K562 (cell line): ENCODE measurements at regions not wholly inside any gene's neighbourhood (a gene's known extent, or its start where the extent isn't known, plus 50 kb on each side); places are given as distances from the start of the nearest gene placed in this dataset.

Source experiments
- ATAC-seq: fragments of 200-7000 bp; cut with Tn5 transposase; 3 replicates; pipeline ENCODE4 v1.9.1; 2020; ENCODE audit warnings: moderate library complexity
- BruUV-seq: library from RNA; stranded (reverse); fragments of 400-500 nt; replicated peaks from 2 replicates; lab custom pipeline; 2021; lab: Mats Ljungman, UMichigan
- CTCF ChIA-PET: fragments of 300-600 bp; formaldehyde crosslinking; extraction: SDS; loops from one replicate; lab custom pipeline; 2021; ENCODE audit warnings: low intra/inter-chr PET ratio; lab: Yijun Ruan, JAX
- POLR2A ChIA-PET: fragments of 300-600, 350-650 bp; sonication (Branson Sonifier 250); formaldehyde crosslinking; extraction: SDS; loops from one replicate; lab custom pipeline; 2021; ENCODE audit warnings: antibody characterized with exemption, inconsistent platforms; lab: Yijun Ruan, JAX
- DNase-seq, 4 experiments: peaks; one replicate each; pipeline versions ENCODE4 v3.0.0 to v3.0.0-alpha.2; 2011 to 2018; ENCODE audit warnings: low spot score in 3 of 4, mixed read lengths in 3 of 4; ENCODE audit errors: extremely low read depth in 1 of 4
- FAIRE-seq: peaks from 2 replicates; lab custom pipeline; 2011; peaks lifted over from hg19 to GRCh38; lab: Jason Lieb, UNC
- H2AFZ ChIP-seq: 2 replicates; pipeline ENCODE4 v1.6.0; 2011; ENCODE audit warnings: low read depth, low read length, control low read depth, inconsistent platforms
- H3K27ac ChIP-seq: fragments of 200-600 bp; 3 replicates; pipeline ENCODE4 v1.8.0; 2011; ENCODE audit warnings: low read depth, mild to moderate bottlenecking, control low read depth, inconsistent platforms, low read length, moderate library complexity, mixed read lengths; ENCODE audit errors: extremely low read depth
- H3K27me3 ChIP-seq, 2 experiments: fragments of 300-600 bp in 1 of 2; 2 replicates in 1 of 2; 3 replicates in 1 of 2; pipeline versions ENCODE4 v1.6.0 to v1.8.0; 2011; ENCODE audit warnings: inconsistent platforms in 2 of 2, low read length in 2 of 2, mild to moderate bottlenecking in 1 of 2, mixed read lengths in 1 of 2, moderate library complexity in 1 of 2; ENCODE audit not compliant: control insufficient read depth in 2 of 2, insufficient read depth in 2 of 2
- H3K36me3 ChIP-seq: fragments of 300-600 bp; 3 replicates; pipeline ENCODE4 v1.8.0; 2011; ENCODE audit warnings: mild to moderate bottlenecking, low read length, inconsistent platforms; ENCODE audit not compliant: control insufficient read depth, insufficient read depth
- H3K4me1 ChIP-seq, 2 experiments: fragments of 200-600 bp in 1 of 2; replicated peaks in 1 of 2; 2 replicates in 1 of 2; 3 replicates in 1 of 2; pipeline versions ENCODE4 v1.5.1 to v1.8.0; 2011; ENCODE audit warnings: inconsistent platforms in 2 of 2, low read length in 2 of 2, mild to moderate bottlenecking in 1 of 2, mixed read lengths in 1 of 2, moderate library complexity in 1 of 2; ENCODE audit not compliant: control insufficient read depth in 2 of 2, insufficient read depth in 2 of 2
- H3K4me2 ChIP-seq: 2 replicates; pipeline ENCODE4 v1.6.1; 2011; ENCODE audit warnings: low read length, control low read depth, inconsistent platforms, mixed read lengths; ENCODE audit not compliant: insufficient read depth
- H3K4me3 ChIP-seq: fragments of 200-600 bp; sonication (generic), shearing (Covaris generic); 2 replicates; pipeline ENCODE4 v1.5.1; 2016; ENCODE audit warnings: control low read depth, inconsistent platforms
- H3K79me2 ChIP-seq: fragments of 200-600 bp; 3 replicates; pipeline ENCODE4 v1.8.0; 2011; ENCODE audit warnings: low read length, inconsistent platforms; ENCODE audit not compliant: control insufficient read depth, insufficient read depth
- H3K9ac ChIP-seq, 2 experiments: 2 replicates each; pipeline versions ENCODE4 v1.6.0 to v1.6.1; 2011; ENCODE audit warnings: low read depth in 2 of 2, low read length in 2 of 2, control low read depth in 1 of 2, inconsistent platforms in 1 of 2, mild to moderate bottlenecking in 1 of 2, mixed read lengths in 1 of 2; ENCODE audit not compliant: insufficient read depth in 1 of 2
- H3K9me1 ChIP-seq: one replicate; pipeline ENCODE4 v1.6.0; 2011; ENCODE audit warnings: inconsistent platforms, mild to moderate bottlenecking, low read length, moderate library complexity; ENCODE audit not compliant: control insufficient read depth, insufficient read depth
- H3K9me3 ChIP-seq: replicated peaks from 2 replicates; pipeline ENCODE4 v1.5.1; 2011; ENCODE audit warnings: low read depth, low read length, inconsistent platforms; ENCODE audit not compliant: control insufficient read depth, insufficient read depth
- H4K20me1 ChIP-seq: replicated peaks from 2 replicates; pipeline ENCODE4 v1.6.1; 2011; ENCODE audit warnings: low read length, inconsistent platforms, mixed read lengths; ENCODE audit not compliant: control insufficient read depth, insufficient read depth
- CBX5 ChIP-seq: IDR thresholded peaks from 2 replicates; pipeline ENCODE4 v1.6.1; 2014; ENCODE audit warnings: low read depth, borderline replicate concordance
- FOXA1 ChIP-seq: fragments of 450-650 bp; IDR thresholded peaks from 2 replicates; pipeline ENCODE4 v1.6.1; 2016; ENCODE audit warnings: mild to moderate bottlenecking, borderline replicate concordance
- HDAC6 ChIP-seq: IDR thresholded peaks from 2 replicates; pipeline ENCODE4 v1.6.1; 2012; ENCODE audit warnings: low read depth, mild to moderate bottlenecking, control low read depth, inconsistent platforms, low read length, moderate library complexity
- HNRNPH1 ChIP-seq: fragments of 200-400 bp; formaldehyde crosslinking; optimal IDR thresholded peaks from 2 replicates; pipeline ENCODE3; 2017; ENCODE audit warnings: low read depth, mild to moderate bottlenecking, low read length, moderate library complexity
- KDM2B ChIP-seq: fragments of 250-450 bp; sonication (Bioruptor Pico); IDR thresholded peaks from 2 replicates; pipeline ENCODE4 v1.8.0; 2021; ENCODE audit warnings: mild to moderate bottlenecking, moderate library complexity
- KLF6 ChIP-seq: fragments of 250-450 bp; sonication (Bioruptor Pico); IDR thresholded peaks from 2 replicates; pipeline ENCODE4 v1.4.0; 2020; ENCODE audit warnings: mild to moderate bottlenecking, moderate library complexity, borderline replicate concordance
- MLLT1 ChIP-seq, 2 experiments: fragments of 450-650 bp; IDR thresholded peaks; 2 replicates each; pipeline ENCODE4 v1.6.1; 2016
- PML ChIP-seq: IDR thresholded peaks from 2 replicates; pipeline ENCODE4 v1.6.1; 2012; ENCODE audit warnings: low read length, inconsistent platforms
- RFX1 ChIP-seq: fragments of 450-650 bp; IDR thresholded peaks from 2 replicates; pipeline ENCODE4 v1.6.1; 2016; ENCODE audit warnings: mild to moderate bottlenecking, moderate library complexity
- RFX7 ChIP-seq: fragments of 250-450 bp; sonication (Bioruptor Pico); IDR thresholded peaks from 2 replicates; pipeline ENCODE4 v1.5.1; 2021; ENCODE audit warnings: mild to moderate bottlenecking
- RHOXF2B ChIP-seq: fragments of 250-450 bp; sonication (Bioruptor Pico); conservative IDR thresholded peaks from 2 replicates; pipeline ENCODE4 v1.5.1; 2021
- SMARCA4 ChIP-seq: fragments of 450-650 bp; IDR thresholded peaks from 2 replicates; pipeline ENCODE4 v1.6.1; 2016
- SRSF1 ChIP-seq: fragments of 200-400 bp; formaldehyde crosslinking; IDR thresholded peaks from 2 replicates; pipeline ENCODE4 v1.6.1; 2017; ENCODE audit warnings: mild to moderate bottlenecking, low read depth, low read length, moderate library complexity
- WGBS: fragments of 100-300 bp; shearing (Covaris generic); methylation state at CpG from one replicate; pipeline ENCODE4 v1.1.6; 2016; ENCODE audit warnings: low coverage, mixed read lengths; ENCODE audit not compliant: insufficient coverage; ENCODE audit errors: missing lambda C conversion rate; 5-methylcytosine and 5-hydroxymethylcytosine counted together
- in situ Hi-C: fragments of 300-500 bp; cut with MboI; formaldehyde crosslinking; loops from 4 replicates; pipeline ENCODE4 v1.15.0; 2018; ENCODE audit warnings: inconsistent platforms, mixed read lengths
- intact Hi-C: fragments of 100-400 bp; cut with micrococcal nuclease; formaldehyde crosslinking; loops from 2 replicates; pipeline ENCODE4 v1.14.2; 2022
- TF ChIP-seq, protein P1 (sequence below): sonication (generic); formaldehyde crosslinking; IDR thresholded peaks from 2 replicates; pipeline ENCODE4 v1.8.1; 2023; ENCODE audit warnings: mild to moderate bottlenecking, missing genetic modification reagents

GRCh38 chr9:4380406-4380805 lies 80.5 kb upstream of the GLIS3 start:
- FAIRE-seq = no peak
- TF ChIP-seq CBX5 = no peak
- no peak for TF ChIP-seq RFX1
- TF ChIP-seq PML = no peak
- no peak for TF ChIP-seq KLF6
- no peak for TF ChIP-seq MLLT1 (IDR thresholded peaks at IDR 0.05)
- no peak for TF ChIP-seq FOXA1
- TF ChIP-seq SRSF1 = no peak
- TF ChIP-seq, protein P1, sequence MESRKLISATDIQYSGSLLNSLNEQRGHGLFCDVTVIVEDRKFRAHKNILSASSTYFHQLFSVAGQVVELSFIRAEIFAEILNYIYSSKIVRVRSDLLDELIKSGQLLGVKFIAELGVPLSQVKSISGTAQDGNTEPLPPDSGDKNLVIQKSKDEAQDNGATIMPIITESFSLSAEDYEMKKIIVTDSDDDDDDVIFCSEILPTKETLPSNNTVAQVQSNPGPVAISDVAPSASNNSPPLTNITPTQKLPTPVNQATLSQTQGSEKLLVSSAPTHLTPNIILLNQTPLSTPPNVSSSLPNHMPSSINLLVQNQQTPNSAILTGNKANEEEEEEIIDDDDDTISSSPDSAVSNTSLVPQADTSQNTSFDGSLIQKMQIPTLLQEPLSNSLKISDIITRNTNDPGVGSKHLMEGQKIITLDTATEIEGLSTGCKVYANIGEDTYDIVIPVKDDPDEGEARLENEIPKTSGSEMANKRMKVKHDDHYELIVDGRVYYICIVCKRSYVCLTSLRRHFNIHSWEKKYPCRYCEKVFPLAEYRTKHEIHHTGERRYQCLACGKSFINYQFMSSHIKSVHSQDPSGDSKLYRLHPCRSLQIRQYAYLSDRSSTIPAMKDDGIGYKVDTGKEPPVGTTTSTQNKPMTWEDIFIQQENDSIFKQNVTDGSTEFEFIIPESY (CRISPR knock-in tag) = no peak
- TF ChIP-seq KDM2B (CRISPR knock-in tag) = no peak
- TF ChIP-seq RHOXF2B (CRISPR knock-in tag) = no peak
- TF ChIP-seq RFX7 (CRISPR knock-in tag) = no peak
- TF ChIP-seq HDAC6 = no peak
- no peak for TF ChIP-seq HNRNPH1
- no peak for TF ChIP-seq SMARCA4
- no peak overlapping the region for H3K4me2 ChIP-seq
- no TSS peak for BruUV-seq
- H4K20me1 ChIP-seq = no peaks in the 10 kb centered on the region
- H3K4me3 ChIP-seq = no peak overlapping the region
- no peak overlapping the region for H3K9ac ChIP-seq
- no peak overlapping the region for H3K27ac ChIP-seq
- H3K9me3 ChIP-seq = no peaks in the 10 kb centered on the region
- in situ Hi-C loops (no loop called here), intact Hi-C loops (loop anchor here (10.0 kb wide), 2 partner anchors 244 to 364 kb away; partner anchors contain the start of gene AK3)
- no peaks in the 10 kb centered on the region for H3K36me3 ChIP-seq
- 0% methylated on average over 2 of the region's 2 CpGs for WGBS
- POLR2A ChIA-PET = no interaction called here
- DNase-seq = no peak
- no peaks in the 10 kb centered on the region for H3K79me2 ChIP-seq
- H3K9me1 ChIP-seq = no peaks in the 10 kb centered on the region
- CTCF ChIA-PET = no interaction called here
- no peak for ATAC-seq
- H3K4me1 ChIP-seq = no peaks in the 10 kb centered on the region
- H2AFZ ChIP-seq = no peak overlapping the region
- H3K27me3 ChIP-seq = no peaks in the 10 kb centered on the region
